LHCN-M2 (cell line): ENCODE measurements at regions not wholly inside any gene's neighbourhood (a gene's known extent, or its start where the extent isn't known, plus 50 kb on each side); places are given as distances from the start of the nearest gene placed in this dataset.
A peak's percentile ranks its signal among the peaks of the same experiment; 100 is the strongest.

Source experiments
- DNase-seq: peaks from one replicate; pipeline ENCODE4 v3.0.0-alpha.2; 2012; ENCODE audit warnings: low read depth

GRCh38 chr13:33624253-33624652, 193.7 kb upstream of the RFC3 start:
- DNase-seq = no peak

DNA sequence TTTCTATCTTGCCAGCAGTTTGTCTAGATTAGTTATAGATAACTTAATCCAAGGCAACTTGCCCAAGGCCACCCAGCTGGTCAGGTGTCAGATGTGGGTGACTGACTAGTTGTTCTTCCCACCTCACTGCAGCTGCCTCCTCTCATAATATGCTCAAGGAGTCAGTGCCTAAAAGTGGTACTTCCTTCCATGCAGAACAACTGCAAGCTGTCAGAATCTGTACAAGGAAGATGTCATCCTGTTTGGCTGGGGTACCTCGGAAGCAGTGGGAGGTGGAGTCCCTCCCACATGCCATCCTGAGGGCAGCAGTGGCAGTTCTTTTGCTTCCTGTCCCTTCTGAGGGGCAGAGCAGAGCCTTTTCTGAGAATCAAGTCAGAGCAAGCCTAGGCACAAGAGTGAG, 193.2 kb upstream of the RFC3 start:
- no peak for DNase-seq

- no peak for DNase-seq
These were observed 191.5 kb upstream of the RFC3 start for GRCh38 chr13:33626407-33626806.

DNA sequence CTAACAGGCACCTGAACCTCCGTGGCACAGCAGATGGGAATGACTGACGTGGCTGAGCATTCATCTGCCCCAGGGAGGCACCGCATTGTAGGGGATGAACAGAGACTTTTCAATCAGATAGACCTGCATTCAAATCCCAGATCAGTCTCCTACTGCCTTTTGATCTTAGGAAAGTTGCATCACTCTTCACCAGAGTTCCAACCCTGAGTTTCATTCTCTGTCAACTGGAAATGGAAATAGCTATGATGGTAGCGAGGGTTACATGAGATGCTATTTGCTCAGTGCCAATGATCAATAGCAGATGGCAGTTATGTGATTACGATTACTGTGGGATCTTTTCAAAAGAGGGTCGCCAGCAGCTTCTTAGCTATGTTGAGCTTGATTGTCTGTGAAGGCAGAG, 189.3 kb upstream of the RFC3 start:
- DNase-seq = no peak

- no peak for DNase-seq
These were observed 188.2 kb upstream of the RFC3 start for GRCh38 chr13:33629605-33630360.

DNA sequence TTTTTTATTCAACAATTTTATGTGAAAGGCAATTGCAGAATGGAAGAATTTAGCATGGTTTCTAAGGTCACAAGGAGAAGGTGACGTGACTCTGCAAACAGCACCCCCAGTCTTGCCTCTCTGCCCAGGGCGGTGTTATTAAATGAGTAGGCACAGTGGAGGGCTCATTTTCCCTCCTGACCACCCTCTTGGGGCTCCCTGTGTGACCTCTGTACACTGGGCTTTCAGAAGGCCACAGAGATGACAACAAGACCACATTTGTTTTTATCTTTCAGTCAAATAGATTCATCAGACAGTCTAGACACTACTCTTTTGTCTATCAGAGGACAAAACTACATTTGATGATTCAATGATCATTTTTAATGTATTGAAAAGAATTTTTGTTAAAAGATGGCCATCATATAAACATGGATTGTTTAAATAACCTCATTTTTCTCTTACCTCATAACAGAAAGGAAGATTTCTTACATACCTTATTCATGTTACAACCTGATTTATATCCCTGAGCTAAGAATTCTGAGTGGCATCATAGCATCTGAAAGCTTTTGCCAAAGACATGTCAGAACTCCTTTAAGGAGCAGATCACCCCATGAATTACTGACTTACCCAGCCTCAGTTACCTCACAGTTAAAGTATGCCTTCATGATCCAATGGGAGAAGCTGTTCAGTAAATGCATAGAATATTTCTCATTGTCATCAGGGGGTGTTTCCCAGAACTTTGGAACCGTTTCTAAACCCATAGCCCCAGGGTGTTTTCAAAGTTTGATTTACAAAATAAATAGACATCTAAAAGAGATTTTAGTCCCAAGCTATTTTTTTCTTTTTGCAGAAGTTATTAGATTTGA, 184.0 kb upstream of the RFC3 start:
- DNase-seq = no peak

- DNase-seq = no peak
These were observed 183.4 kb upstream of the RFC3 start for GRCh38 chr13:33634546-33634982.

DNA sequence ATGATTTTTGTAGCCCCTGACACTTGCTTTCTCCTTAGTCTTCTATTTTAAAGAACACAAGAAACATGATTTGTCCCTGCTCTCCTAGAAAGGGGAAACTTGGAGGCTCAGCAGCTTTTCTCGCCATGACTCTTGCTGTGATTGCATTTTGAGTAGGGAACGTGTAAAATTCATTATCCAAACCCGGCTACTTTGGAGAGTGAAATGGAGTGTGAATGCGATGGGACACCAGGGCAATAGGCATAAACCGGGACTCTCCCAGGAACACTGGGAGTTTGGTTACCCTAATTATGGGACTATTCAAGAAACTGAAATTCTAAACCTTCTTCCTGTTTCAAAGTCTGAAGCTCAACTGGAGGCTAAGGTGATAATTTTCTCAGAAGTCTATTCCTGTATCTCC, 181.7 kb upstream of the RFC3 start:
- DNase-seq = no peak

- DNase-seq = no peak
These were observed 180.8 kb upstream of the RFC3 start for GRCh38 chr13:33636955-33637670.

DNA sequence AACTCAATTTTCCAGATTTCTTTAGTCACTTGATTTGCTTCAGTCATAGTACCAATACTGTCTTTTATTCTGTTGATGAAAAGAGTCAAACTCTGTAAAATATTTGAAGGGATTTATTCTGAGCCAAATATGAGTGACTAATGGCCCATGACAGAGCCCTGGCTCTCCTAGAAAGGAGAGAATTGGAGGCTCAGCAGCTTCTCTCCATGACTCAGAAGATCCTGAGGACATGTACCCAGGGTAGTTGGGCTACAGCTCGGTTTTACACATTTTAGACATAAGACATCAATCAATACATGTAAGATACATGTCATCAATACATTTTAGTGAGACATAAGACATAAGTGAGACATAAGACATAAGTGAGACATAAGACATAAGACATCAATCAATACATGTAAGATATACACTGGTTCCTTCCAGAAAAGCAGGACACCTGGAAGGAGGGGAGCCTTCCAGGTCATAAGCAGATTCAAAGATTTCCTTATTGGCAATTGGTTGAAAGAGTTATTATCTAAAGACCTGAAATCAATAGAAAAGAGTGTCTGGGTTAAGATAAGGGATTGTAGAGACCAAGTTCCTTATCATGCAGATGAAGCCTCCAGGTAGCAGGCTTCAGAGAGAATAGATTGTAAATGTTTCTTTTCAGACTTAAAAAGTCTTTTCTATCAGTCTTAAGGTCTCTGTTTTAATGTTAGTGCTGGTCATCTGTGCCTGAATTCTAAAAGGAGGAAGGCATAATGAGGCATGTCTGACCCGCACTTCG, 179.8 kb upstream of the RFC3 start:
- peak; percentile 71 for DNase-seq

DNA sequence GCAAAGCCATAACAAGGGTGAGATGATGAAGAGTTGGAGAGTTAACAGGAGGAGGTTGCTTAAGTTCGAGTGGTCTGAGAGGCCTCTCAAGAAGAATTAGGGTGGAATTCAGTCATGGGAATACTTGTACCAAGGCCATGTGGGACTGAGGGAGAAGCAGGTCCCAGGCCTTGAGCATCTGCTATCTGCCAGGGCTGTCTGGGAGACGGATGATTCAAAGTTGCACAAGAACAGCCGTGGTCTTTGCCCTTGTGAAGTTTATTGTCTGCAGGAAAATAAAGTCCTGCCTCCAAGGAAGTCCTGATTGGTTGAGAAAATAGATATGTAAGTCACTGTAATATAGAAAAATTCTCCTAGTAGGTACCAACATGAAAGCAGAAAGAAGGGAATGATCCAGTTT, 178.8 kb upstream of the RFC3 start:
- DNase-seq = peak; percentile 72

GRCh38 chr13:33639626-33640080, 178.3 kb upstream of the RFC3 start:
- DNase-seq = peak; percentile 44

DNA sequence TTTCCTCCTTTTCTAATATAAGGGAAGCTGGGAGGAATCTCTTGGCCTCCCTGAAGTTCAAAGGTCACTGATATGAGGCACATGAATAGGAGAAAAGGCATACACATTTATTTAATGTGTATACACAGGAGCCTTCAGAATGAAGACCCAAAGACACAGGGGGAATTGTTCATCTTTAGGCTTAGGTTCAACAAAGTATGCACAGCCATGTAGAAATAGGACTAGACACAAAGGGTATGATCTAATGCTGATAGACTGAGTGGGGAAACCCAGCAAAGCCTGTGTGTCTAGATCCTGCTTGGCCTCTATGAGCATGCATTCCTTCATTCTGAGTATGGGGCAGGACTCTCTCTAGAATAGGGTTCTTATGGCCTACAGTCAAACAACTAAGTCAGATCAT, 177.1 kb upstream of the RFC3 start:
- no peak for DNase-seq

DNA sequence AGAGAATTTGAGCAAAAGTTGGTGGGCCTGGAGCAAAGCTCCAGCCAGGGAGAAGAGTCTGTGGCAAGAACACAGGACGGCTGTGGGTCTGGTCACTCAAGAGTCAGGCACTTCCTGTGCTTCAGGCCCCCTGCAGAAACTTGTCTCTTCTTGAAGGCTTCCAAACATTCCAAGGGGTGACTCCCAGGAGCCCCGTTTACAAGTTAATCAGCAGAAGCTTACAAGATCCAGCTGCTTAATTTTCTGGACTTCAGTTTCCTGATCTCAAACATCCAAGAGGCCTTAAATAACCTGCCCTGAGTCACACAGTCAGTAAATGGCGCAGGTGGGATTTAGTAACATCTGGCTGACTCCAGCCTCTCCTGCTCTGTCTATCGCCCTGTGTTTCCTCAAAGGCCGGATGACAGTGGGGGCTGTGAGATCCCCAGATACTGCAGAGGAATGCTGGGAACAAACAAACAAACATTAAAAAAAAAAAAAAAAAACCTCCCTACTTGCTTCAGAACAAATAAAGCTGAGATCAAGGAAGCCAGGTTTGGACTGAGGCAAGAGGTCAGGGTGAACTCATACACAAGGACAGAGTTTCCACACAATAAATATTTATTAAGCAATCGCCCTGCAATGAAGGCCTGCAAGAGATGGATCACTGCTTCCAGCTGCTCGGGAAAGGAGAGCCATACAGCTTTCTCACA, 175.4 kb upstream of the RFC3 start:
- DNase-seq = peak; percentile 85

DNA sequence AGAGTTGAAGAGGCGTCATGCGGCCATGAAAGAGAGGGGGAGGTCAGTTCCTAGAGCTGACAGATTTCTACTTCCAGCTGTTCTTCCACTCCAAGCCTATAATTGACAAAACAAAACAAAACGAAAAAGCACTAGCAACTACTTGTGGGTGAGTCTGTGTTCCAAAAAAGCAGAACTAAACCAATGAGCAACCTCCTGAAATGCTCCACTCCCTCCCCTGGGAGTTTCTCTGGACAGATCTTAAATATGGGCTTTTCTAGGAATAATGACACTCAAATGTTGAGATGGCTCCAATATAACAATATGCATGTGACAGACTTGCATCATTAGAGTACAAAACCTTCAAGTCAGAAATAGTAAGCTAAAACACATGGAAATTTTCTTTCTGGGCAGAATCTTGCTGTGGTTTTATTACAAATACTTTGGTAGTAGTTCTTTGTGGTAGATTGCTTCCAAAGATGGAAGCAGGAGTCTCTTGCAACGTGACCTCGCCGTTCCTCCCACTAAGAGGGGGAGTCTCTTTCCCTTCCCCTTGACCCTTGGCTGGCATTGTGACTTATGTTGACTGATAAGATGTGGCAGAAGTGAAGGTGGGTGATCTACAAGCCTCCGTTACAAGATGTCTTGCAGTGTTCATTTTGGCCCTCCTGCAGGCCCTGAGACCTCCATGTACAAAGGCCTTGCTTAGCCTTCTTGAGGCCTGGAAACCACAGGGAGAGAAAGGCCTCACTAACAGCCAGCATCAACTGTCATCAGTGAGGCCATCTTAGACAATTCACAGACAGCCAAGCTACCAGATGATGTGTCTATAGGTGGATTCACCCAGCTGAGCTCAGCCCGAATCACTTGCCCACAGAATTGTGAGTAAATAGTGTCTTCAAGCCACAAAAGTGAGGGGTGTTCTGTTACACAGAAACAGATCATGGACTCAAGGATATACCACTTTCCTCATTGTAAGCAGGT, 173.1 kb upstream of the RFC3 start:
- DNase-seq = peak; percentile 60

DNA sequence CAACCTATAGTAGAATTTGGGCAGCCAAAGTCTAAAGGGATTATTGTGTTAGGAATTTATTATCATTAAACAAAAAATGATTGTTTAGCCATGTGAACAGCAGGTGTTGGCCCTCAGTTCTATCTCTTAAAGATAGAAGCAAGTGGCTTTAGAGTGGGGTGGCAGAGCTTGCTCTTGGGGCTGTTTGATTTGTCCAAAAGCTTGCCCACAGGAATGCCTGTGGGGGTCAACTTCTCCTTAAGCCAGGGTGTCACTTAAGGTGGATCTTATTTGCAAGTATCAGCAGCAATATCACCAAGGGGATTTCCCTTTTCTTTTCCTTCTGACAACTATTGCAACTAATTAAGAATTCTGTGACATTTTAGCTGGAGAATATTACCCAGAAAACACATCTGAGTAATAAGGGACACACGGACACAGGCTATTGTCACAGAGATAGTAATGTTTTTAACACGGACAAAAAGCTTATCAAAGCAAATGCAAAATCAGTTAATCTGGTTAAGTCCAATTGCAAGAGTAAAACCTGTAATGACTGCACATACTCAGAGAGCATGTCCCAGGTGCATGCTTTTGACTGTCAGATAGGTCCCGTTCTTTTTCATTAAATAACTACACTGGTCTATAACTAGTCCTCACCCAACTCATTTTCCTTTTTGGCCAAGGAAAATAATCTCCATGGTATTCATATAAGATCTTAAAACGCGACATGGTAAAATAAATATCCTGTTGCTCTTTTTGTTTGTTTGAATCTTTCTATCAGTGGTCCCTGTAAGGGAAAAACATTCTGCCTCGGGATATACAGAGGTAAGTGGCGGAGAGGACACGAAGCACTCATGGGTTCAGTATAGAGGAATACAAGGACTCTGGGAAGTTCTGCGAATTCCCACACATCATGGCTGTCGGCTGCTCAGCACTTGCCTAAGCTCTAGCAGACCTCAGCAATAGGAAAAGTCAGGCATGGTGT, 172.1 kb upstream of the RFC3 start:
- DNase-seq = no peak

DNA sequence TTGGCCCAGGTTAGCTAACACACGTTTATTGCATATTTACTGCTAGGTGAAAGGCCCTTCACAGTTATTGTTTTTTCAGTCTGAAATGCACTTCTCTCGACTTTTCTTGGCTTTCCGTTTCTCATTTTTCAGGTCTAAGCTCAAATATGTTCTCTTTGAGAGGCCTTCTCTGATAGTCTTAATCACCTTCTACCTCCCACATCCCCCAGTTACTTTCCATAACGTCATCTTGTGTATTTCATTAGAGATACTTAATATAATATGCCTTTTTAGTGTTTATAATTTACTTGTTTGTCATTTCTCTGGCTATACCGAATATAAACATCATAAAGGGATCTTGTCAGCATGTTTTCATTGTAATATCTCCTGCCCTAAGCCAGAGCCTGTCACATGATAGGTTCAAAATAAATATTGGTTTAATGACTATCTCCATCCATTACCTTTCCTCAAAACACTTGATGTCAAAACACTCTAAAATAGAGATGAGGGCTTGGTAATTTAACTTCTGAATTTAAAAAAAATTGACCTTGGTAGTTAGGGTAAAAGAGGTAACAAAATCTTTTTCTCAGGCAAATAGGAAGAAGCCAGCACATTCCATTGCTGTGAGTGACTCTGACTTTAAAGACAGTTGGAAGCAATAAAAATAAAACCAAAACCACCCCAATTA, 168.6 kb upstream of the RFC3 start:
- DNase-seq = peak; percentile 58

- no peak for DNase-seq
These were observed 166.2 kb upstream of the RFC3 start for GRCh38 chr13:33651766-33652165.
